ENCODE measurements at regions not wholly inside any gene's neighbourhood (a gene's known extent, or its start where the extent isn't known, plus 50 kb on each side); places are given as distances from the start of the nearest gene placed in this dataset.

DNA sequence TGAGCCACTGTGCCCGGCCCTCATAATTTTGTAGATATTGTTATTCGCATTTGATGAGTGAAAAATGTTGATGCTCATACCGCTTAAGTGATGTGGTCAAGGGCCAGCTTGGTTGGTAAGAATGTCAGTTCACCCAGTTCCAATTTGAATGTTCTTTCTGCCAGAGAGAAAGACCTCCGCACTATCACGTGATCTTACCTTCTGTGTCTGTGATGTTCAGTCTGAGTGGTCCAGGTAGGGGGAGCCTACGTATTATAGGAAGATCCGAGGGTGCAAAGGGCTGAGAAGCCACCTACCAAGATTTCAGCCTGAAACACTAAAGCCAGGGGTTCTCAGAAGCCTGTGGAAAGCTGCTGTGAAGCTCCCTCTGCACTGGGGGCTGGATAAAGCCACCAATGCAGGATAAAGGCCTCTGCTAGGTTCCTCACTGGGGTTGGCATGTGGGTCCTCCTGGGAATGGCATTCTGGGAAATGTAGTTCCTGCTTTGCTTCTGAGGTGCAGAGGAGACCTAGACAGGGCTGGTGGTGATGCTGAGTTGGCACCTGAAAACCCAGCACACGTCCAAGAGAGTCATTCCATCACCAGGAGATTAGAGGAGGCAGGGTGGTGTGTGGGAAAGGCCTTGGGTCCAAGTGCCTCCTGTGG lies 64.7 kb upstream of the AOAH start:
- H4K8ac ChIP-seq (replicated peaks; ENCODE audit: insufficient read length, low read depth, low read length): no peak overlapping the region
- Mint-ChIP-seq H3K27ac (no peak overlapping the region), H3K27me3 (ENCODE audit: low read depth) (no peaks in the 10 kb centered on the region), H3K4me1 (peaks cover 3 to 7% of the 10 kb centered on the region in 2 experiments; a peak in 1 of 4 replicates), H3K4me3 (no peak overlapping the region), H3K36me3 (ENCODE audit: insufficient read depth in 1 of 3, low read depth in 3 of 3) (no peaks in the 10 kb centered on the region), H3K9me3 (no peaks in the 10 kb centered on the region)
- no peaks in the 10 kb centered on the region for H3K9me3 ChIP-seq (ENCODE audit: control insufficient read depth, low read depth, low read length)
- peak overlapping the region; percentile 72 for H2AFZ ChIP-seq (ENCODE audit: low read length)
- no peak overlapping the region for H3T11ph ChIP-seq (ENCODE audit: low read length)
- H4K20me1 ChIP-seq (ENCODE audit: control insufficient read depth, insufficient read depth, insufficient read length): no peaks in the 10 kb centered on the region
- no peak overlapping the region for H2BK20ac ChIP-seq (ENCODE audit: low read depth, low read length, poor library complexity, severe bottlenecking)
- H3K4me1 ChIP-seq (ENCODE audit: insufficient read depth, low read length): no peaks in the 10 kb centered on the region
- no peak overlapping the region for H2BK120ac ChIP-seq (ENCODE audit: low read depth, low read length, poor library complexity, severe bottlenecking)
- no peak overlapping the region for H3K56ac ChIP-seq (ENCODE audit: insufficient read length, low read depth, low read length)
- no peak overlapping the region for H2BK5ac ChIP-seq (ENCODE audit: insufficient read length, low read length)
- H3K27me3 ChIP-seq (ENCODE audit: insufficient read depth, low read length): no peaks in the 10 kb centered on the region
- H3K14ac ChIP-seq (ENCODE audit: insufficient read depth, low read length): no peak overlapping the region
- no peak overlapping the region for H2BK12ac ChIP-seq (ENCODE audit: insufficient read length, low read depth, low read length)
- no peak overlapping the region for H3K27ac ChIP-seq (ENCODE audit: insufficient read length, low read depth, low read length)
- H3K23ac ChIP-seq (ENCODE audit: insufficient read length, low read depth, low read length): no peak overlapping the region
- TF ChIP-seq, protein P1, sequence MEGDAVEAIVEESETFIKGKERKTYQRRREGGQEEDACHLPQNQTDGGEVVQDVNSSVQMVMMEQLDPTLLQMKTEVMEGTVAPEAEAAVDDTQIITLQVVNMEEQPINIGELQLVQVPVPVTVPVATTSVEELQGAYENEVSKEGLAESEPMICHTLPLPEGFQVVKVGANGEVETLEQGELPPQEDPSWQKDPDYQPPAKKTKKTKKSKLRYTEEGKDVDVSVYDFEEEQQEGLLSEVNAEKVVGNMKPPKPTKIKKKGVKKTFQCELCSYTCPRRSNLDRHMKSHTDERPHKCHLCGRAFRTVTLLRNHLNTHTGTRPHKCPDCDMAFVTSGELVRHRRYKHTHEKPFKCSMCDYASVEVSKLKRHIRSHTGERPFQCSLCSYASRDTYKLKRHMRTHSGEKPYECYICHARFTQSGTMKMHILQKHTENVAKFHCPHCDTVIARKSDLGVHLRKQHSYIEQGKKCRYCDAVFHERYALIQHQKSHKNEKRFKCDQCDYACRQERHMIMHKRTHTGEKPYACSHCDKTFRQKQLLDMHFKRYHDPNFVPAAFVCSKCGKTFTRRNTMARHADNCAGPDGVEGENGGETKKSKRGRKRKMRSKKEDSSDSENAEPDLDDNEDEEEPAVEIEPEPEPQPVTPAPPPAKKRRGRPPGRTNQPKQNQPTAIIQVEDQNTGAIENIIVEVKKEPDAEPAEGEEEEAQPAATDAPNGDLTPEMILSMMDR (conservative IDR thresholded peaks at IDR 0.05): no peak
- no peak for DNase-seq
- H3K18ac ChIP-seq (ENCODE audit: insufficient read length, low read depth, low read length): no peak overlapping the region
- no peaks in the 10 kb centered on the region for H3K79me1 ChIP-seq (ENCODE audit: insufficient read depth, low read depth, low read length, poor library complexity, severe bottlenecking)
- no peak overlapping the region for H4K5ac ChIP-seq (ENCODE audit: insufficient read length, low read depth, low read length)
- WGBS (ENCODE audit: extremely low coverage, insufficient read length, low lambda C conversion rate): no CpG with 5 or more reads among the region's 8 CpGs
- H3K23me2 ChIP-seq (ENCODE audit: insufficient read length, low read depth, low read length, poor library complexity, severe bottlenecking): no peaks in the 10 kb centered on the region
- H3K79me2 ChIP-seq (ENCODE audit: insufficient read depth, low read length): no peaks in the 10 kb centered on the region
- no peak overlapping the region for H3K4ac ChIP-seq (ENCODE audit: low read depth, low read length)
- no peak overlapping the region for H2BK15ac ChIP-seq (ENCODE audit: low read depth, low read length)
- H2AK5ac ChIP-seq (ENCODE audit: insufficient read length, low read length): no peak overlapping the region
- no peak overlapping the region for H3K9ac ChIP-seq (ENCODE audit: extremely low read depth, insufficient read length, low read length)
- no peak overlapping the region for H4K91ac ChIP-seq (ENCODE audit: insufficient read length, low read depth, low read length)
- no peak overlapping the region for H3K4me2 ChIP-seq (ENCODE audit: insufficient read depth, insufficient read length, low read length)
